ENCODE measurements at regions not wholly inside any gene's neighbourhood (a gene's known extent, or its start where the extent isn't known, plus 50 kb on each side); places are given as distances from the start of the nearest gene placed in this dataset.

- no peaks in the 10 kb centered on the region for H3K9me3 ChIP-seq (ENCODE audit: control insufficient read depth, insufficient read depth, low read depth, low read length)
- no peaks in the 10 kb centered on the region for H3K36me3 ChIP-seq (ENCODE audit: control insufficient read depth, insufficient read depth, low read length)
- no peak overlapping the region for H3K9ac ChIP-seq (ENCODE audit: low read length)
- no peak overlapping the region for H3K27ac ChIP-seq (ENCODE audit: low read depth, low read length)
- H3K4me1 ChIP-seq (ENCODE audit: control insufficient read depth, insufficient read depth, low read length), result no peaks in the 10 kb centered on the region
- H3K27me3 ChIP-seq (ENCODE audit: control insufficient read depth, insufficient read depth, low read length), result no peaks in the 10 kb centered on the region
- H3K4me3 ChIP-seq (ENCODE audit: low read depth, low read length), result no peak overlapping the region
Measured at GRCh38 chr11:122023614-122024250, 92.3 kb downstream of the BLID start.

GRCh38 chr11:122022646-122023045, 93.4 kb downstream of the BLID start:
- Histone ChIP-seq H3K9ac (ENCODE audit: low read length) (no peak overlapping the region), H3K27ac (ENCODE audit: low read depth, low read length) (no peak overlapping the region), H3K36me3 (ENCODE audit: control insufficient read depth, insufficient read depth, low read length) (no peaks in the 10 kb centered on the region), H3K27me3 (ENCODE audit: control insufficient read depth, insufficient read depth, low read length) (no peaks in the 10 kb centered on the region), H3K9me3 (ENCODE audit: control insufficient read depth, insufficient read depth, low read depth, low read length) (no peaks in the 10 kb centered on the region), H3K4me1 (ENCODE audit: control insufficient read depth, insufficient read depth, low read length) (no peaks in the 10 kb centered on the region), H3K4me3 (ENCODE audit: low read depth, low read length) (no peak overlapping the region)

DNA sequence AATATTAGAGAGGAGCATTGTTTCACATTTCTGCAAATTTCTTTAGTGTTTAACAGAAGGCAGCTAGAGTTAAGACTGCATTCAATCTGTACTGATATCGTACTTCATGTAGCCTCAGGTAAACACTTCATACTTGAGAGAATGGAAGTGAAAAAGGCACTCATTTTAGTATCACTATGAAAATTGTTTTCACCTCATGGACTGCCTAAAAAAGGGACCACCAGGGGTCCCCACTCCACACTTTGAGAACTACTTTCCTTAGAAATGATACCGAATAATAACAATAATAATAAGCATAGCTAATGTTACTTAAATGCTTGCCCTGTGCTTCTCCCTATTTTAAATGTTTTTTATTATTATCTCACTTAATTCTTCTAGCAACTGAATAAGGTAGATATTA, 95.1 kb downstream of the BLID start:
- no peak overlapping the region for H3K27ac ChIP-seq (ENCODE audit: low read depth, low read length)

GRCh38 chr11:122019908-122020694, 95.9 kb downstream of the BLID start:
- Histone ChIP-seq H3K27me3 (ENCODE audit: control insufficient read depth, insufficient read depth, low read length) (no peaks in the 10 kb centered on the region), H3K4me3 (ENCODE audit: low read depth, low read length) (no peak overlapping the region), H3K9ac (ENCODE audit: low read length) (no peak overlapping the region), H3K9me3 (ENCODE audit: control insufficient read depth, insufficient read depth, low read depth, low read length) (no peaks in the 10 kb centered on the region), H3K4me1 (ENCODE audit: control insufficient read depth, insufficient read depth, low read length) (no peaks in the 10 kb centered on the region), H3K36me3 (ENCODE audit: control insufficient read depth, insufficient read depth, low read length) (no peaks in the 10 kb centered on the region), H3K27ac (ENCODE audit: low read depth, low read length) (no peak overlapping the region)

More for the DNA sequence above, 95.1 kb downstream of the BLID start:
- H3K36me3 ChIP-seq (ENCODE audit: control insufficient read depth, insufficient read depth, low read length), result no peaks in the 10 kb centered on the region
- no peaks in the 10 kb centered on the region for H3K27me3 ChIP-seq (ENCODE audit: control insufficient read depth, insufficient read depth, low read length)
- H3K9ac ChIP-seq (ENCODE audit: low read length), result no peak overlapping the region
- H3K9me3 ChIP-seq (ENCODE audit: control insufficient read depth, insufficient read depth, low read depth, low read length), result no peaks in the 10 kb centered on the region
- H3K4me3 ChIP-seq (ENCODE audit: low read depth, low read length), result no peak overlapping the region
- no peaks in the 10 kb centered on the region for H3K4me1 ChIP-seq (ENCODE audit: control insufficient read depth, insufficient read depth, low read length)

DNA sequence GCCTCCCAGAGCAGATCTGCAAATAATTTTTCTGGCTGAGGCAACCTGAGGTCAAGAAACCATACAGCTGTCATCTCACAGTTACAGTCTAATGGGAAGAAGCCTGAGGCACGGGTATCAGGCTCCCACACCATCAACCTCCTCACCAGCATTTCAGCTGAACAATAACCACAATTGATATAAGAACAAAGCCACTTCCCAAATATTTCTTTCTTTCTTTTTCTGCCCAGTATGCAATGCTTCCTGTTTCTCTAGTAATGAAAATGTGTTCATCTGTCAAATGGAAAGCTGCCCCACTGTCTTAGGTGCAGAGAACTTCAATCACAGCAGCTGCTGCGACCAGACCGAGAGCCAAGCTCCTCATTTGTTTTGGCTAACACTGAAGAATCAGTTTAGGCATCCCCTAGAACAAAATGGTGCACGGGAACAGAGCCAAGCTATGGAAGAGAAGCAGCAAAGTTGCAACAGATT, 108.4 kb downstream of the BLID start:
- Histone ChIP-seq H3K27me3 (ENCODE audit: control insufficient read depth, insufficient read depth, low read length) (no peaks in the 10 kb centered on the region), H3K9me3 (ENCODE audit: control insufficient read depth, insufficient read depth, low read depth, low read length) (no peaks in the 10 kb centered on the region), H3K27ac (ENCODE audit: low read depth, low read length) (no peak overlapping the region), H3K4me1 (ENCODE audit: control insufficient read depth, insufficient read depth, low read length) (no peaks in the 10 kb centered on the region), H3K36me3 (ENCODE audit: control insufficient read depth, insufficient read depth, low read length) (no peaks in the 10 kb centered on the region), H3K4me3 (ENCODE audit: low read depth, low read length) (no peak overlapping the region), H3K9ac (ENCODE audit: low read length) (no peak overlapping the region)

GRCh38 chr11:122004446-122004845, 111.6 kb downstream of the BLID start:
- Histone ChIP-seq H3K27ac (ENCODE audit: low read depth, low read length) (no peak overlapping the region), H3K36me3 (ENCODE audit: control insufficient read depth, insufficient read depth, low read length) (no peaks in the 10 kb centered on the region), H3K9ac (ENCODE audit: low read length) (no peak overlapping the region), H3K9me3 (ENCODE audit: control insufficient read depth, insufficient read depth, low read depth, low read length) (no peaks in the 10 kb centered on the region), H3K4me1 (ENCODE audit: control insufficient read depth, insufficient read depth, low read length) (no peaks in the 10 kb centered on the region), H3K4me3 (ENCODE audit: low read depth, low read length) (no peak overlapping the region), H3K27me3 (ENCODE audit: control insufficient read depth, insufficient read depth, low read length) (no peaks in the 10 kb centered on the region)

GRCh38 chr11:122002926-122003325, 113.1 kb downstream of the BLID start:
- Histone ChIP-seq H3K9me3 (ENCODE audit: control insufficient read depth, insufficient read depth, low read depth, low read length) (no peaks in the 10 kb centered on the region), H3K4me1 (ENCODE audit: control insufficient read depth, insufficient read depth, low read length) (no peaks in the 10 kb centered on the region), H3K4me3 (ENCODE audit: low read depth, low read length) (no peak overlapping the region), H3K9ac (ENCODE audit: low read length) (no peak overlapping the region), H3K27me3 (ENCODE audit: control insufficient read depth, insufficient read depth, low read length) (no peaks in the 10 kb centered on the region), H3K36me3 (ENCODE audit: control insufficient read depth, insufficient read depth, low read length) (no peaks in the 10 kb centered on the region), H3K27ac (ENCODE audit: low read depth, low read length) (no peak overlapping the region)

DNA sequence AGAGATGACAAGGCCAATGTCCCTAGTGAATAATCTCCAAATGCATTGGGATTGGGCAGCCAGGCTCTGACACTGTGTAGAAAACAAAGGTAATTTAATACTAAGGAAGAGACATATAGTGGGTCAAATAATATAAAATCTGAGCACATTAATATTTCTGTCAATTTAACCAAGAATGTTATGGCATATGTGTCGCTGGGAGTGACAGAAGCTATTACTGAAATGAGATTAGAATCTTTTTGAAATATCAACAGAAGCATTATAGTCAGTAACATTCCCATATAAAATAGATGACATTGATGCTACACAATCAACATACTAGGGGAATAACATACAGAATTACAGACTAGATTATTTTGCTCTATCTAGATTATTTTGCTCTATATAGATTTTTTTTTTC, 114.0 kb downstream of the BLID start:
- Histone ChIP-seq H3K4me1 (ENCODE audit: control insufficient read depth, insufficient read depth, low read length) (no peaks in the 10 kb centered on the region), H3K27ac (ENCODE audit: low read depth, low read length) (no peak overlapping the region), H3K9me3 (ENCODE audit: control insufficient read depth, insufficient read depth, low read depth, low read length) (no peaks in the 10 kb centered on the region)

DNA sequence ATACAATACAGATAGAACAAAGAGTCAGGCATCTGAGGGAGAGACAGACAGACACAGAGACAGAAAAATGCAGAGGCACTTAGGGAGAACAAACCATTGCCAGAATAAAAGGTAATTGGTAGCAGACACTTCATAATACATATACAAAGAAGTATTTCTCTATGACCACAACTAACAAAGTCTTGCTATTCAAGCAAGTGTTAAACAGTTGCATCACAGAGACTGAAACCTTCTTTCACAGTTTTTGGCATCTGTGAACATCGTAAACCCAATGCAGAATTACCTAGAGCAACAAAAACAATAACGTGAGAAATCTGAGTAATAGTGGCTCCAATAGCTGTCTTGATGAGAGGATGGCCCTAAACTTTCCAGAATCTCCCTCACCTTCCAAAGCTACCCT, 116.4 kb downstream of the BLID start:
- H3K4me1 ChIP-seq (ENCODE audit: control insufficient read depth, insufficient read depth, low read length), result no peaks in the 10 kb centered on the region
- no peaks in the 10 kb centered on the region for H3K36me3 ChIP-seq (ENCODE audit: control insufficient read depth, insufficient read depth, low read length)
- no peak overlapping the region for H3K4me3 ChIP-seq (ENCODE audit: low read depth, low read length)
- H3K27me3 ChIP-seq (ENCODE audit: control insufficient read depth, insufficient read depth, low read length), result no peaks in the 10 kb centered on the region
- no peaks in the 10 kb centered on the region for H3K9me3 ChIP-seq (ENCODE audit: control insufficient read depth, insufficient read depth, low read depth, low read length)
- no peak overlapping the region for H3K27ac ChIP-seq (ENCODE audit: low read depth, low read length)
- no peak overlapping the region for H3K9ac ChIP-seq (ENCODE audit: low read length)

More for the DNA sequence above, 114.0 kb downstream of the BLID start:
- Histone ChIP-seq H3K36me3 (ENCODE audit: control insufficient read depth, insufficient read depth, low read length) (no peaks in the 10 kb centered on the region), H3K4me3 (ENCODE audit: low read depth, low read length) (no peak overlapping the region), H3K9ac (ENCODE audit: low read length) (no peak overlapping the region), H3K27me3 (ENCODE audit: control insufficient read depth, insufficient read depth, low read length) (no peaks in the 10 kb centered on the region)

DNA sequence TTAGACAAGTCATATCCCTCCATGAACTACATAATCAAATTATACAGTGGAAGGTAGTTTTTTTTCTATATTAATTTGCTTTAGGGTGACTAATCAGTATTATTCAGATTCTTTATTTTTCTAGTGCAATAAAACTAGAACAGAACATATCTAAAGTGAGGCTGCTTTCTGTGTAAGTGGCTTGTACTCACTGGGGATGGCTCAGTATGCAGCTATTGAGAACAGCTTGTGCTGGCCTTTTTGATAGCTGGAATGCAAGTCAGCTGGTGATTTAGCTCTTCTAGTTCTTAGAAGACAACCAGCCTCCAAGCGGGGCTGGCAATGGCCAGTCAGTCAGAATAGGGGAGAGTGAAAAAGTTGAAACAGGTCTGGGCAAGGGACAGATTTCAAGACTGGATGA, 119.4 kb downstream of the BLID start:
- Histone ChIP-seq H3K27ac (ENCODE audit: low read depth, low read length) (no peak overlapping the region), H3K4me3 (ENCODE audit: low read depth, low read length) (no peak overlapping the region), H3K27me3 (ENCODE audit: control insufficient read depth, insufficient read depth, low read length) (no peaks in the 10 kb centered on the region), H3K4me1 (ENCODE audit: control insufficient read depth, insufficient read depth, low read length) (no peaks in the 10 kb centered on the region), H3K9ac (ENCODE audit: low read length) (no peak overlapping the region), H3K36me3 (ENCODE audit: control insufficient read depth, insufficient read depth, low read length) (no peaks in the 10 kb centered on the region), H3K9me3 (ENCODE audit: control insufficient read depth, insufficient read depth, low read depth, low read length) (no peaks in the 10 kb centered on the region)

- no peaks in the 10 kb centered on the region for H3K36me3 ChIP-seq (ENCODE audit: control insufficient read depth, insufficient read depth, low read length)
- H3K9me3 ChIP-seq (ENCODE audit: control insufficient read depth, insufficient read depth, low read depth, low read length), result no peaks in the 10 kb centered on the region
- H3K4me3 ChIP-seq (ENCODE audit: low read depth, low read length), result no peak overlapping the region
- no peaks in the 10 kb centered on the region for H3K27me3 ChIP-seq (ENCODE audit: control insufficient read depth, insufficient read depth, low read length)
- no peak overlapping the region for H3K27ac ChIP-seq (ENCODE audit: low read depth, low read length)
- no peaks in the 10 kb centered on the region for H3K4me1 ChIP-seq (ENCODE audit: control insufficient read depth, insufficient read depth, low read length)
- H3K9ac ChIP-seq (ENCODE audit: low read length), result no peak overlapping the region
Measured at GRCh38 chr11:121983901-121984300, 132.1 kb downstream of the BLID start.
